GM21786 (cell line): ENCODE measurements at regions not wholly inside any gene's neighbourhood (a gene's known extent, or its start where the extent isn't known, plus 50 kb on each side); places are given as distances from the start of the nearest gene placed in this dataset.

Source experiments
- ATAC-seq: cut with Tn5 transposase; IDR thresholded peaks from one replicate; pipeline ENCODE4 v1.9.1; 2021; ENCODE audit not compliant: unreplicated experiment

DNA sequence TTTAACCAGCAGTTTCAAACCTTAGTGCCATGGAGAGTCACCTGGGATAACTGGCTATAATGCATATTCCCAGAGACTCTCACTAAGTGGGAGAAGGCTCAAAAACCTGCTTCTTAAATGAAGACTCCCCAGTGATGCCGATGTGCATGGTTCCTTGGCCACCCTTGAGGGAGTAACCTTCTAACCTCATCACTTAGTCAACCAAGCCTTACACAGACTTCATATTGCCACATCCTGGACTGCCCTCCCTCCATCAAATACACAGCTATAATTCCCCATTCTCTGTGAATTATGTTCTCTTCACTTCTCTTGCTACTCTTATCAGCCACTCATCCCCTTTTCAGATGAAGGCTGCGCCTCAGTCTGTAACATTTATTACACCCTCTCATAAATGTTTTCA lies 462.9 kb upstream of the RGPD4 start:
- ATAC-seq = no peak

GRCh38 chr2:107364361-107364950 lies 462.2 kb upstream of the RGPD4 start:
- ATAC-seq = no peak

- ATAC-seq = no peak
These were observed 452.4 kb upstream of the RGPD4 start for GRCh38 chr2:107374249-107374648.

DNA sequence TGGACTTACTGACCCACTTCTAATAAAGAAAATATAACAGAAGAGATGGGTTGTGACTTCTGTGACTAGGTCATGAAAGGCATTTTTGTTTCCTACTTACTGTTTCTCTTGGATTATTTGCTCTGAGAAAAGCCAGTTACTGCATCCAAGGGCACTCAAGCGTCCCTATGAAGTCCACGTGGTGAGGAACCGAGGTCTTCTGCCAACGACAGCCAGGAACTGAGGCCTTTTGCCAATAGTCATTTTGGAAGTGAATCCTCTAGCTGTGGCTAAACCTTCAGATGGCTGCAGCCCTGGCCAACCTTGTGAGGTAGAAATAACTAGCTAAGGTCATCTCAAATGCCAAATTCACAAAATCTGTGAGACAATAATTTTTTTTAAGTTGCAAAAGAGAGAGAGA lies 449.8 kb upstream of the RGPD4 start:
- no peak for ATAC-seq

GRCh38 chr2:107380912-107381311 lies 445.8 kb upstream of the RGPD4 start:
- ATAC-seq = no peak

DNA sequence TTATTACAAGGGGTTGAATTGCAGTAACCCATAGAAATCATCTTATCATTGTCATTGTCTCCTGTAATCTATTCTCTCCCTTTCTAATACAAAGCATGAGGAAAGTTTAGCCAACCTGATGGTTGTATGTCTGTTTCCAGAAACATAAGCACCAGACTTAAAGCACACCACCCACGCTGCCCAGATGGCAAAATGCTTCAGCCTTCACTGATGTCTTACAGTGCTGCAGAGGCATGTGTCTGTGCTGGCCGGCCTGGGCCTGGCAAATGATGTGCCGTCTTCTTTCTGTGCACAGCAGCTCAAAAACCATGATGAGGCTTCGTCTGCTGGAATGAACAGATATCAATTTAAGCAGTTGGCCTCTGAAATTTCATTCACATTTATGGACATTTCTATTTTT lies 443.0 kb upstream of the RGPD4 start:
- ATAC-seq = no peak

- no peak for ATAC-seq
These were observed 442.3 kb upstream of the RGPD4 start for GRCh38 chr2:107384422-107384821.

GRCh38 chr2:107385921-107386320 lies 440.8 kb upstream of the RGPD4 start:
- no peak for ATAC-seq

DNA sequence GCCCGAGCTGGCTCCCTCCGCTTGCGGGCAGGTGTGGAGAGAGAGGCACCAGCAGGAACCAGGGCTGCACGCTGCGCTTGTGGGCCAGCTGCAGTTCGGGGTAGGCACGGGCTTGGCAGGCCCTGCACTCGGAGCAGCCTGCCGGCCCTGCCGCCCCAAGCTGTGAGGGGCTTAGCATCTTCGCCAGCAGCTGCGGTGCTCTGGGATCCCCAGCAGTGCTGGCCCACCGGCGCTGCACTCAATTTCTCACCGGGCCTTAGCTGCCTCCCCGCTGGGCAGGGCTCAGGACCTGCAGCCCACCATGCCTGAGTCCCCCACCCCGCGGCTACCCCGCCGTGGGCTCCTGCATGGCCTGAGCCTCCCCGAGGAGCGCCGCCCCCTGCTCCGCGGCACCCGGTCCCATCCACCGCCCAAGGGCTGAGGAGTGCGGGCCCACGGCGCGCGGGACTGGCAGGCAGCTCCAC lies 434.4 kb upstream of the RGPD4 start:
- no peak for ATAC-seq

- ATAC-seq = no peak
These were observed 433.2 kb upstream of the RGPD4 start for GRCh38 chr2:107393516-107393915.

- no peak for ATAC-seq
These were observed 428.0 kb upstream of the RGPD4 start for GRCh38 chr2:107398683-107399082.

DNA sequence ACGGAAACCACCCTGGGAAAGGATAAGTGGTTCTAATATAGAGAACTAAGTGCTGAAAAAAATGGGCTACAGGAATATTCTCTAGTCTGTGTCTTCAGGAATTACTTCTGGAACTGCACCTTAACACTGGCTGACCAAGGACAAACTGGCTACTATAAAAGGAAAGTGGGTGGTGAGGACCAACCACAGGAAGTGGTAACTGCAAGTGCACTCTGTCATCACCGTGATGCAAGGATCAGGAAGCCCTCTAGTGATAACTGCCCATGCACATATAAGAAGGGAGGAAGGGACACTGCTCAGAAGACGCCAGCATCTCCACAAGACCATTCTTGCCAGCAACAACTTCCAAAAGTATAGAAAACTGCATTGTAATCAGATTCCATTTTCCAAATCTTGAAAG lies 424.4 kb upstream of the RGPD4 start:
- ATAC-seq = no peak

DNA sequence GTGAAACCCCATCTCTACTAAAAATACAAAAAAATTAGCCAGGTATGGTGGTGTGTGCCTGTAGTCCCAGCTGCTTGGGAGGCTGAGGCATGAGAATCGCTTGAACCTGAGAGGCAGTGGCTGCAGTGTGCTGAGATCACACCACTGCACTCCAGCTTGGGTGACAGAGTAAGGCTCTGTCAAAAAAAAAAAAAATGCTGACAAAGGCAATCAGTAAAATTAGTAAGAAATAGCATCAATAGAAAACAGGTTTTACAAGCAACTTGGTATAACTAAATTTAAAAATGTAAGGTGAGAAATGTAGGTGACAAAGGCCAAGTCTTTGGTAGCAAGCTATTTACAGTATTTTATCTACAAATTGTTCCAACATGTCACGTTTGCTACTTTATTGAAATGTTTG lies 421.4 kb upstream of the RGPD4 start:
- ATAC-seq = no peak

DNA sequence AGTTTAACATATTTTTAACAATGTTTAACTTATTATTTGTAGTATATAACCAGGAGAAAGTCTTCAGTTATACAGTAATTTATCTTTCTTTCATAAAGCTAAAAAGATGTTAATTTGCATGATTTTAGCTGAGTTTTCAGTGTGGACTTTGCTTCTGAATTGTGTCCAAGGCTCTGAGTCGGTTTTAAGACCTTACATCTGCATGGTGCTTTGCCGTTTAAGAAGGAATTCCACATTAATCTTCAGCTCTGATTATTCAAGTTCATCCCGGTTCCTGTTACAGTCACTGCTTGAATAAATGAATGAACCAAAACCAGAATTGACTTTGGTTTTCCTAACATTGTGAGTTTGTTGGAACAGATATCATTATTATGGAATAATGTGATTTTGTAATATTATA lies 419.7 kb upstream of the RGPD4 start:
- no peak for ATAC-seq

GRCh38 chr2:107407974-107408373 lies 418.7 kb upstream of the RGPD4 start:
- no peak for ATAC-seq

- no peak for ATAC-seq
These were observed 415.4 kb upstream of the RGPD4 start for GRCh38 chr2:107411267-107411666.

- ATAC-seq = no peak
These were observed 414.3 kb upstream of the RGPD4 start for GRCh38 chr2:107412209-107412904.

DNA sequence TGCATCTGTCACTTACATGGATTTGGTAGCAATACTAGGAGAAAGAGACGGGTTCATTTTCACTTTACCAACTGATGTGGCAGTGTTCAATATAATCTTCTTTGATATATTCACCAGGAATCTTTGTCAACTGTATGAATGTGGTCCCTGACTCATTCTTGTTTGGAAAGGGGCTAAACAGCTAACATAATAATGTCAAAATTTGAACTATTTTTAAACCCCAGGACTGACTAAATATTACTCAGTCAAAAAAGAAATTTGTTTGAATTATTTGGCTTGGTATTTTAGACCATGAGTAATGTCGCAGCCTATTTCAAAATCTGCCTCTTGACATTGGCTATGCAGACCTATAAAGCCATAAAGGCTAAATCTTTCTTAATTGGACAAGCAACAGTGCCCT lies 413.7 kb upstream of the RGPD4 start:
- no peak for ATAC-seq

DNA sequence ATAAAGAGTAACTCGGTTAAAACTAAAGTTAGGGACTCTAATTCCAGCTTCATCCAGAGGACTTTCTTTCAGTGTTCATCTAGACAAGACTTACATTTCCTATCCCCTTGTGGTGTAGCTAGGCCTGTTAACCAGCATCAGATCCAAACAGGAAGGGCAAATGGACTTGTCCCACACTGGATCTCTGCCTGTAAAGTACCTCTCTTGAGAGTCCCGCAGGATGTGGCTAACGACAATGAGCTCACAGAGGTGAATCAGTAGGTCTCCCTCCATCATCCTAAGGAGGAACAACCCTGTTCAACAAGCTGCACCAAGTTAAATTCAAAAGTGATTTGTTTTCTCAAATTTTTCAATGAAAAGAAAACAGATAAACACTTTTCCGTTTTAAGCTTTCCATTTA lies 412.3 kb upstream of the RGPD4 start:
- no peak for ATAC-seq

DNA sequence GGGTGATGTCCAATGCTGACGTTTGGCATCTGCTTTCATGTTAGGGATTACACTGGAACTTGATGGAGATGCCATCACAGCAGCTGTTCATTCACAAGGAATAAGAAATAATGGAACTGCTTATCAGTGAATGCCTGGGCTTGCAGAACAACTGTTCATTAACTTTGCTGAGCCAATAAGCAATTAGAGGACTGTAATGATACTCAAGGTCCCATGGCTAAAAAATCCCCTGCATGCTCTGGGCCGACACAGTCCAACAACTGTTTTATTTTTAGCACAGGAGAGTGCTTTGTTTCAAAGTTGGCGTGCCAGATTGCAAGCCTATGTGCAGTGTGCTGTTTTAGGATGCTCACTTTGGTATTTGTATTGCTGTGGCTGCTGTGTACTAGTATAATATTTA lies 408.0 kb upstream of the RGPD4 start:
- ATAC-seq = no peak

DNA sequence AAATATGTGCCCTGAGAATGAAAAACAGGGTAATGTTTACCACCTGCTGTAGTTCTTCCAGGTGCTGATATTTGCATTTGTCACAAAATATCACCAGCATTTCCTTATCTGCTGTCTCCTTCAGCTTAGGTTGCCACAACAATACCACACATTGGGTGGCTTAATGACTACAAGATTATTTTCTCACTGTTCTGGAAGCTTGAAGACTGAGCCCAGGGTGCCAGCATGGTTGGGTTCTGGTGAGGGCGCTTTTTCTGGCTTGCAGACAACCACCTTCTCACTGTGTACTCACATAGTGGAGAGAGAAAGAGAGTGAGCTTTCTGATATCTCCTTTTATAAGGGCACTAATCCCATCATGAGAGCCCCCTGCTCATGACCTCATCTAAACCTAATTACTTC lies 407.5 kb upstream of the RGPD4 start:
- ATAC-seq = no peak

DNA sequence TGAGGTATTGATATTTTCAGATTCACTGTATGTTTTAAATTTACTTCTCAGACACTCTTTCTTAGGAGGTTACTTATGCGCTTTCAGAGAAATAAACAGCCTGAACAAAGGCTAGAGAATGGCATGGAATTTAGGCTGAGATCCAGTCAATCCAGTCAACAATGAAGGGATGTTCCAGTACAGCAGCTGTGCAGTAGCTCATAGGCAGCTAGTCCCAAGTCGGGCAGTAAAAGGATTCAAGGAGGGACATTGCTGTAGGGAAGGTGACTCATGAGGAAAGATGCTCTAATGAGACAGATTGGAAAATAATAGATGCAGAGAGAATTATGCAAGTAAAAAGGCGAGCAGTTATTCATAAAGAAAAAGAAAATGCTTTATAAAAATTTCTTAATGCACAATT lies 397.9 kb upstream of the RGPD4 start:
- no peak for ATAC-seq

- ATAC-seq = no peak
These were observed 396.7 kb upstream of the RGPD4 start for GRCh38 chr2:107430006-107430405.
